Mesendoderm (in vitro differentiated cells): ENCODE measurements at regions not wholly inside any gene's neighbourhood (a gene's known extent, or its start where the extent isn't known, plus 50 kb on each side); places are given as distances from the start of the nearest gene placed in this dataset.

ENCODE experiments used
- DNase-seq: peaks from one replicate; pipeline ENCODE4 v3.0.0; 2013
- H2AK5ac ChIP-seq: 2 replicates; pipeline ENCODE4 v1.6.1; 2013; ENCODE audit warnings: low read length, inconsistent platforms
- H2BK120ac ChIP-seq: 2 replicates; pipeline ENCODE4 v1.6.1; 2013; ENCODE audit warnings: low read depth, mild to moderate bottlenecking, low read length, moderate library complexity, mixed read lengths
- H2BK15ac ChIP-seq: replicated peaks from 2 replicates; pipeline ENCODE4 v1.6.1; 2013; ENCODE audit warnings: low read depth, mild to moderate bottlenecking, moderate library complexity
- H2BK5ac ChIP-seq: 2 replicates; pipeline ENCODE4 v1.6.1; 2013; ENCODE audit warnings: low read length, inconsistent platforms
- H3K18ac ChIP-seq: 2 replicates; pipeline ENCODE4 v1.6.1; 2013; ENCODE audit warnings: mild to moderate bottlenecking, low read length, mixed read lengths
- H3K23ac ChIP-seq: one replicate; pipeline ENCODE4 v1.6.1; 2013; ENCODE audit warnings: low read length
- H3K27ac ChIP-seq: 2 replicates; pipeline ENCODE4 v1.5.1; 2013; ENCODE audit warnings: low read depth, mild to moderate bottlenecking, inconsistent platforms, low read length, moderate library complexity
- H3K27me3 ChIP-seq: 2 replicates; pipeline ENCODE4 v1.6.1; 2013; ENCODE audit warnings: low read length, control low read depth, mild to moderate bottlenecking, inconsistent platforms; ENCODE audit not compliant: insufficient read depth, poor library complexity
- H3K36me3 ChIP-seq: 2 replicates; pipeline ENCODE4 v1.6.1; 2013; ENCODE audit warnings: low read length, inconsistent platforms; ENCODE audit not compliant: control insufficient read depth, insufficient read depth
- H3K4ac ChIP-seq: one replicate; pipeline ENCODE4 v1.6.1; 2013; ENCODE audit warnings: low read depth, mild to moderate bottlenecking, low read length, moderate library complexity
- H3K4me1 ChIP-seq: 2 replicates; pipeline ENCODE4 v1.6.1; 2013; ENCODE audit warnings: low read depth, low read length, inconsistent platforms; ENCODE audit not compliant: control insufficient read depth
- H3K4me2 ChIP-seq: 2 replicates; pipeline ENCODE4 v1.6.1; 2013; ENCODE audit warnings: low read length
- H3K4me3 ChIP-seq: 2 replicates; pipeline ENCODE4 v1.5.1; 2013; ENCODE audit warnings: mild to moderate bottlenecking, low read length
- H3K56ac ChIP-seq: one replicate; pipeline ENCODE4 v1.6.1; 2013; ENCODE audit warnings: low read length
- H3K79me1 ChIP-seq: 2 replicates; pipeline ENCODE4 v1.6.1; 2013; ENCODE audit warnings: low read length, inconsistent platforms
- H3K79me2 ChIP-seq: 2 replicates; pipeline ENCODE4 v1.6.1; 2013; ENCODE audit warnings: mild to moderate bottlenecking, low read length; ENCODE audit not compliant: control insufficient read depth, insufficient read depth
- H3K9ac ChIP-seq: 2 replicates; pipeline ENCODE4 v1.6.1; 2013; ENCODE audit warnings: low read length, inconsistent platforms
- H4K5ac ChIP-seq: one replicate; pipeline ENCODE4 v1.6.1; 2013; ENCODE audit warnings: low read length
- H4K8ac ChIP-seq: one replicate; pipeline ENCODE4 v1.6.1; 2013; ENCODE audit warnings: low read depth, mild to moderate bottlenecking, control low read depth, low read length, moderate library complexity
- WGBS: extraction: QIAGEN DNeasy Blood & Tissue Kit; methylation state at CpG from one replicate; pipeline ENCODE4 v1.1.7; 2013; ENCODE audit warnings: low lambda C conversion rate, missing lambda C conversion rate; ENCODE audit not compliant: insufficient coverage; ENCODE audit errors: extremely low coverage; 5-methylcytosine and 5-hydroxymethylcytosine counted together

DNA sequence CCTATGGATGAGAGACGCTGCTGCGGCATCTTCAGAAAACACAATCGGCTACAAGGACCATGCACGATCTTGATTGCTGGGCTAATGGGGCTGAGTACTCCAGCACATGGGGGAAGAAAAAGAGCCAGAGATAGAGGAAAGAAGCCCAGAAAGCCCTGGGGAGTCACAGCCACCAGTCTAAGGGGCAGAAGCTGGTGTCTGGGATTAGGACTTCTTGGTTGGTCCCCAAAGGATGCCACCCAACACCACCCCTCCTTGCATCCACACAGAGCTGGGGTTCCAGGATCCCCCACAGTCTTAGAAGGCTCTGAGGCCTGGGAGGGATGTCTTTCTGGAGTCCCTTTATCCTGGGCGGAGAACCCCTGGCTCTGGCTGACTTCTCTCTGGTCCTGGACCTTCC lies 98.4 kb upstream of the TARDBP start:
- Histone ChIP-seq H2BK5ac (no peak overlapping the region), H3K27me3 (no peaks in the 10 kb centered on the region), H3K79me2 (no peaks in the 10 kb centered on the region), H3K4me3 (no peak overlapping the region), H4K5ac (no peak overlapping the region), H3K4me1 (no peaks in the 10 kb centered on the region), H3K18ac (no peak overlapping the region), H2AK5ac (no peak overlapping the region), H3K27ac (no peak overlapping the region), H3K79me1 (no peaks in the 10 kb centered on the region), H2BK120ac (no peak overlapping the region), H4K8ac (no peak overlapping the region), H3K4ac (no peak overlapping the region), H3K9ac (no peak overlapping the region), H3K23ac (no peak overlapping the region), H3K4me2 (no peak overlapping the region), H2BK15ac (no peak overlapping the region), H3K56ac (no peak overlapping the region), H3K36me3 (no peaks in the 10 kb centered on the region)
- no peak for DNase-seq
- WGBS = no CpG with 5 or more reads among the region's 5 CpGs

DNA sequence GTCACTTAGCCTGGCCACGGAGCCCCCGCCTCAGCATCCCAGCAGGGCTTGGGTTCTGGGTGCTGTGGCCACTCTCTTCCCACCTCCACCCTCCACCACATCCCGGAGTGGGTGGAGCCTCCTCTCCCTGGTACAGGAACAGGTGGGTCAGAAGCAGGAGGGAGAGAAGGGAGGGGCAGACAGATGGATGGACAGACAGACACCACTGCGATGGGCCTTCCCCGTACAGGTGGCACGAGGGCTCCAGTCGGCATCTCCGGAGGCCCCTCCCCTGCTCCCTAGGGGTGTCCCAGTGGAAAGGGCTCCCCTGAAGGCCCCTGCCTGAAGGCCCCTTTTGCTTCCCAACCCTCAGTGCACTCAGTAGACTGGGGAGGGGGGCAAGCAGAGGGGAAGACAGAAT lies 96.9 kb upstream of the TARDBP start:
- no peak overlapping the region for H2BK120ac ChIP-seq
- H3K79me2 ChIP-seq = no peaks in the 10 kb centered on the region
- H4K8ac ChIP-seq = no peak overlapping the region
- H3K9ac ChIP-seq = no peak overlapping the region
- no peak overlapping the region for H3K23ac ChIP-seq
- no peak overlapping the region for H3K4me3 ChIP-seq
- DNase-seq = no peak
- H3K27me3 ChIP-seq = no peaks in the 10 kb centered on the region
- no peak overlapping the region for H3K18ac ChIP-seq
- H3K36me3 ChIP-seq = no peaks in the 10 kb centered on the region
- H2BK5ac ChIP-seq = no peak overlapping the region
- H2AK5ac ChIP-seq = no peak overlapping the region
- no peak overlapping the region for H2BK15ac ChIP-seq
- no peak overlapping the region for H3K56ac ChIP-seq
- no peaks in the 10 kb centered on the region for H3K4me1 ChIP-seq
- H3K4me2 ChIP-seq = no peak overlapping the region
- H3K79me1 ChIP-seq = no peaks in the 10 kb centered on the region
- H4K5ac ChIP-seq = no peak overlapping the region
- H3K27ac ChIP-seq = no peak overlapping the region
- H3K4ac ChIP-seq = no peak overlapping the region
- WGBS = no CpG with 5 or more reads among the region's 8 CpGs

DNA sequence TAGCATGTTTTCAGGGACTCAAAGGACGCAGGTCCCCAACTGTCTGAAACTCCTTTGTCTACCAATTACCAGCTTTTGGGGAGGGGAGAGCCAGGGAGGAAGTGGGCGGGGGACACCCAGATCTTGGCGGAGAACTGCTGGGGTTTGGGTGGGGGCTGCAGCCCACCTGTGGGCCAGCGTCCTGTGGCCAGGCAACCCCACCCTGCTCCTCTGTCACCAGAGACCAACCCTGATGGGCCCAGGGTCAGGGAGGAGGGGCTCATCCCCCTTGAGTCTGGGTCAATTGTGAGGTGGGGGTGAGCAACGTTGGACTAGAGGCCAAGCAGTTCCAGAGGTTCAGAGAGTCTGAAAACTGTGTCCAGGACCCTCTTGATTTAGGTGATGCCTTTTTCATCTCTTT lies 96.1 kb upstream of the TARDBP start:
- no peak overlapping the region for H3K4me3 ChIP-seq
- no CpG with 5 or more reads among the region's 5 CpGs for WGBS
- no peak overlapping the region for H3K4ac ChIP-seq
- H2BK15ac ChIP-seq = no peak overlapping the region
- H3K4me1 ChIP-seq = no peaks in the 10 kb centered on the region
- H3K56ac ChIP-seq = no peak overlapping the region
- no peak overlapping the region for H2AK5ac ChIP-seq
- no peak overlapping the region for H3K23ac ChIP-seq
- no peak overlapping the region for H2BK5ac ChIP-seq
- no peaks in the 10 kb centered on the region for H3K27me3 ChIP-seq
- no peak overlapping the region for H3K27ac ChIP-seq
- no peak overlapping the region for H3K9ac ChIP-seq
- no peak overlapping the region for H4K8ac ChIP-seq
- H3K79me1 ChIP-seq = no peaks in the 10 kb centered on the region
- no peaks in the 10 kb centered on the region for H3K36me3 ChIP-seq
- no peak overlapping the region for H3K18ac ChIP-seq
- DNase-seq = no peak
- no peak overlapping the region for H4K5ac ChIP-seq
- H3K4me2 ChIP-seq = no peak overlapping the region
- H3K79me2 ChIP-seq = no peaks in the 10 kb centered on the region
- no peak overlapping the region for H2BK120ac ChIP-seq

DNA sequence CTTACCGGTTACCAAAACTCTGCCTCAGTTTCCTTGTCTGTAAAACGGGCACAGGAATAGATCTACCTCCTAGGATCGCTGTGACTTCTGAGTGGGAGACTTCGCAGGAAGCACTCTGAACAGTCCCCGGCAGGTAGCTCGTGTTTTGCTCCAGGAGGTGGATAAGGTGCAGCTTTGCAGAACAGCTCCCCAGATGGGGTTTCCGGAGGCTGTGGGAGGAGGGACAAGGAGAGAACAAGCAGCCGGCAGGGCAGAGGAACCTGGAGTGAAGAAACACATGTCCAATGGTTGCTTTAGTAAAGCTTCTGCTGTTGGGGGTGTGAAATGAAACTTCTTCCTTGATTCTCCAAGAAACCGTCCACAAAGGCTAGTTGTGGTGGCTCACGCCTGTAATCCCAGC lies 95.5 kb upstream of the TARDBP start:
- no peaks in the 10 kb centered on the region for H3K27me3 ChIP-seq
- no peak overlapping the region for H4K5ac ChIP-seq
- no peak overlapping the region for H3K18ac ChIP-seq
- no peaks in the 10 kb centered on the region for H3K36me3 ChIP-seq
- H3K4me3 ChIP-seq = no peak overlapping the region
- DNase-seq = no peak
- H3K27ac ChIP-seq = no peak overlapping the region
- no peak overlapping the region for H2BK15ac ChIP-seq
- no peak overlapping the region for H2AK5ac ChIP-seq
- no peaks in the 10 kb centered on the region for H3K4me1 ChIP-seq
- H2BK120ac ChIP-seq = no peak overlapping the region
- no peak overlapping the region for H3K4ac ChIP-seq
- H3K79me2 ChIP-seq = no peaks in the 10 kb centered on the region
- no peak overlapping the region for H2BK5ac ChIP-seq
- H3K56ac ChIP-seq = no peak overlapping the region
- H3K23ac ChIP-seq = no peak overlapping the region
- no peak overlapping the region for H3K4me2 ChIP-seq
- no peaks in the 10 kb centered on the region for H3K79me1 ChIP-seq
- H4K8ac ChIP-seq = no peak overlapping the region
- H3K9ac ChIP-seq = no peak overlapping the region
- WGBS = no CpG with 5 or more reads among the region's 10 CpGs

DNA sequence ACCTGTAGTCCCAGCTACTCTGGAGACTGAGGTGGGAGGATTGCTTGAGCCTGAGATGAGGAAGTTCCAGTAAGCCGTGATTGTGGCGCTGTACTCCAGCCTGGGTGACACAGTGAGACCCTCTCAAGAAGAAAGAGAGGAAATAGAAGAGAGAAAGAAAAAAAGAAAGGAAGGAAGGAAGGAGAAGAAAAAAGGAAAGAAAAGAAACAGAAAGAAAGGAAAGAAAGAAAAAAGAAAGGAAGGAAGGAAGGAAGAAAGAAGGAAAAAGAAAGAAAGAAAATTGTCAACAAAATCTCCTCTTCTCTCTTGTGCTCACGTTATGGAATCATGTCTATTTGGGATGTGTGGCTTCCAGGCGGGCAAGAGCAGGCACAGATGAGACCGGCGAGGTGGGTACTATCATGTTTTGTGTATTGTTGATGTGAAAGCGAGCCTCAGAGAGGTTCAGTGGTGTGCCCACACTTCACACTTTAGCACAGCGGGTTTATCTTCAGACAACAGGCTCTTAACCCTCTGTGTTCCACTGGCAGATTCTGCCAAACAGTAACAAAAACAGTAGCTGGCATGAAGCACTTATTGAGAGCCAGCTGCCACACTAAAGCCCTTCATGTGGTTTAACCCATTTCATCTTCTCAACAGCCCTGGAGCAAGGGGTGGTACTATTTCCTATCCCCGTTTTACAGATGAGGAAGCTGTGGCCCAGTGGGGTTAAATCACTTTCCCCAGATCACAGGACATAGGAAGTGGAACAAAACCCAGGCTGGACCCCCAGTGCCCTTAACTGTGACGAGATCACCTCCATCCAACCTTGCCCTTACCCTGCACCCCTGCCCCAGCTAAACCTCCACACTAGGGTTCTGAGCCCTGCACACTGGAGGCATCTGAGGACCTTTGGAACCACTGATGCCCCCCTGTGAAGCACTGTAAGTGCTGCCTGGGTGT lies 94.7 kb upstream of the TARDBP start:
- Histone ChIP-seq H3K4ac (no peak overlapping the region), H3K27me3 (no peaks in the 10 kb centered on the region), H3K4me2 (no peak overlapping the region), H3K4me1 (no peaks in the 10 kb centered on the region), H2AK5ac (no peak overlapping the region), H3K36me3 (no peaks in the 10 kb centered on the region), H3K79me1 (no peaks in the 10 kb centered on the region), H3K18ac (no peak overlapping the region), H2BK120ac (no peak overlapping the region), H2BK5ac (no peak overlapping the region), H3K27ac (no peak overlapping the region), H4K8ac (no peak overlapping the region), H4K5ac (no peak overlapping the region), H3K23ac (no peak overlapping the region), H3K79me2 (no peaks in the 10 kb centered on the region), H3K56ac (no peak overlapping the region), H2BK15ac (no peak overlapping the region), H3K4me3 (no peak overlapping the region), H3K9ac (no peak overlapping the region)
- no peak for DNase-seq
- no CpG with 5 or more reads among the region's 10 CpGs for WGBS

DNA sequence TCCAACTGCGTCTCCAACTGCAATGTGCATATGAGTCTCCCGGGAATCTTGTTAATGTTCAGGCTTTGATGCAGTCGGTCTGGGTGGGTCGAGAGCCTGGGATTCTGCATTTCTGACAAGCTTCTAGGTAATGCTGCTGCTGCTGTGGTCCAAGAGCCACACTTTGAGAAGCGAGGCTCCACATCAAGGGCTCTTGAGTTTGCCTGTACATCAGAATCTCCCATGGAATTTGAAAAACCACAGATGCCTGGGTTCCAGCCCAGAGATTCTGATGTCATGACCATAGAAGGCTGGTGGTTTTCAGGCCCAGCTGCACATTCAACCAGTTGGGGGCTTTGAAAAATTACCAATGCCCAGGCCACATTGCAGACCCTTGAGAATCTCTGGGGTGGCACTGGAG lies 93.9 kb upstream of the TARDBP start:
- no CpG with 5 or more reads among the region's 5 CpGs for WGBS
- H3K79me2 ChIP-seq = no peaks in the 10 kb centered on the region
- H3K56ac ChIP-seq = no peak overlapping the region
- no peak overlapping the region for H4K5ac ChIP-seq
- no peak overlapping the region for H3K4me3 ChIP-seq
- H3K27me3 ChIP-seq = no peaks in the 10 kb centered on the region
- no peak overlapping the region for H2AK5ac ChIP-seq
- no peak overlapping the region for H2BK5ac ChIP-seq
- H3K4ac ChIP-seq = no peak overlapping the region
- no peak overlapping the region for H2BK15ac ChIP-seq
- H2BK120ac ChIP-seq = no peak overlapping the region
- no peak overlapping the region for H4K8ac ChIP-seq
- H3K9ac ChIP-seq = no peak overlapping the region
- H3K4me2 ChIP-seq = no peak overlapping the region
- H3K36me3 ChIP-seq = no peaks in the 10 kb centered on the region
- no peak overlapping the region for H3K18ac ChIP-seq
- H3K23ac ChIP-seq = no peak overlapping the region
- DNase-seq = no peak
- no peaks in the 10 kb centered on the region for H3K4me1 ChIP-seq
- H3K27ac ChIP-seq = no peak overlapping the region
- no peaks in the 10 kb centered on the region for H3K79me1 ChIP-seq
